ENCODE measurements at regions not wholly inside any gene's neighbourhood (a gene's known extent, or its start where the extent isn't known, plus 50 kb on each side); places are given as distances from the start of the nearest gene placed in this dataset.

DNA sequence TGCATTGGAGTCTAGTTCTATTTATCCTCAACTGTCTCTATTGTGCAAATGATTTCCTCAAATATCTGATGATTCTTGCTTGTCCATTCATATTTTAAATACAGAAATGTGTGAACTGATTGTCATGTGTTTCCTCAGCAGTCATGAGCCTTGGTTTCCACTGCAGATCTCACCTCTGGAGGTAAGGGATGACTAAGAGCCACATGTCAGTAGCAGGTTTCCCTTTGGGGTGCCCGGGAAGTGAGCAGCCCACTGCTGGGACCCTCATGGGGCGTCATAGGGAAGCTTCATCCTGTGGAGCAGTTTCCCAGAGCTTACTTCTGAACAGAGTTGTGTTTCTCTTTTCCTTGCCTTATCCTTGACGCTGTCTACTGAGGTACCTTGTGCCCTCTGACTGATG is 149.2 kb upstream of the TOPAZ1 start:
- no peak for DNase-seq (ENCODE audit: low read depth)

DNA sequence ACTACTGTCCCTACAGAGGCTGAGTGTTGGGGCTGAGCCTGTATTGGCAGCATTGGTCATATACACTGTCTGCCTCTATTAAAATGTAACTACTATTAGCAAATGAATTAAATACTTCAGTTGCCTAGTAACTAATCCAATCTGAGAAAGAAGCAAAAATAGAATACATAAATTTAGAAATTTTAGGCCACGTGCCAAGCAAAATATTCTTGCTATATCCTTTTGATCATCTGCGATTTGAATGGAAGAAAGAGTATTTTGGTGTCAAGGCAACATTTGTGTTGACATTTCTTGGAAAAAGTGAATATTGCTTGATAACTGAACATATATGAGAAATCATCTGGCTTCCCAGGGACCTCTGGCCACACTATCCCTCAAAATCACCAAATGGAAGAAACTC is 148.2 kb upstream of the TOPAZ1 start:
- DNase-seq (ENCODE audit: low read depth) = no peak

DNA sequence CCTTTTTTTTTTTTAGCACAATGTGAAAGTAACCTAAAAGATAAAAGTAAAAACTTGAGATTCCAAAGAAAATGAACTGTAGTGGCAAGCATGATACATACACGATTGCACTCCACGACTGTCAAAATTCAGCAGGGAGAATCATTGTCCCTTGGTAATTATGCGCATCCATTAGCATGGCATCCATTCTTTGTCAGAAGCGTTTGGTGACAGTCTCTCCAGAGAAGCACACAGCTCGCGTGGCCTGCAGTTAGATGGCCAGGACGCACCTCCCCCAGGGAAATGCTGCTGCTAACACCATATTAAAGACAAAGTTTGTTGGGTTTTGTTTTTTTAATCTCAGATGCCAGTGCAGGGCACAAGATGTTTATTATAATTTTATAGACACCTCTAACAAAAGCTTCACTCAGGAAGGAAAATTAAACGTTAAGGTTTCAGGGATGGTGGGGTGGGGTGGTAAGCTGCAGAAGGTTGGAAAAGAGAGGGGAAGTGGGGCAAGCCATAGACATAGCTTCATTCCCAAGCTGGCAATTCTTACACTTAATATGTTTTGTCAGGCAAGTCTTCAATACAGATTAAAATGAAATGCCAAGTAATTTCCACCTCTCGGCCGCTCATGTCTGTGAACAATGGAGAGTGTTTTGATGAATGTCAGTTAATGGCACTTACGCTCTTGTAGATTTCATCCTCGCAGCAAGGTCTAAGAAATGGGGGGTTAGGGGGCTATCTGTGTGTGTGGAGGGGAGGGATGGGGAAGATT is 142.8 kb upstream of the TOPAZ1 start:
- DNase-seq (ENCODE audit: low read depth) = no peak

- DNase-seq (ENCODE audit: low read depth) = no peak
Measured at GRCh38 chr3:44099566-44100297, 142.0 kb upstream of the TOPAZ1 start.

GRCh38 chr3:44100298-44100695 is 141.4 kb upstream of the TOPAZ1 start:
- DNase-seq (ENCODE audit: low read depth) = no peak

DNA sequence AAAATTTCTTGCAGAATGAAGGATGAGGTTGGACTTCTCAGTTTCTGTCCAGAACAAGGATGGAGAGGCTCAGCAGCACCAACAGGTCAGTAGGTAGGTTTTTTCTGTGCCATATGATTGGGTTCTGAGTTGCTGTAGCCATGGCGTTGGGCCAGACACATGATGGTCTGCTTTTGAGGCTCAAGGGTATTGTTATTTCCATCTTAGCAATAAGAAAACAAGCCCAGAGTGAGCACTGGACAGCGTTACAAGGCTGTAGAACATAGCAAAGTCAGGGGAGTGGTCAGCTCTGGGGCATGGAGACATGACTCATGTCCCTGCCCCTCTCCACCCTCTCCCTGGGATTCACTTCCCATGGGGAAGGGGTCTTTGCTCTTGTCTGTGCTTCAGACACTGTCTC is 137.6 kb upstream of the TOPAZ1 start:
- no peak for DNase-seq (ENCODE audit: low read depth)

- DNase-seq (ENCODE audit: low read depth) = no peak
Measured at GRCh38 chr3:44104668-44105321, 136.9 kb upstream of the TOPAZ1 start.

DNA sequence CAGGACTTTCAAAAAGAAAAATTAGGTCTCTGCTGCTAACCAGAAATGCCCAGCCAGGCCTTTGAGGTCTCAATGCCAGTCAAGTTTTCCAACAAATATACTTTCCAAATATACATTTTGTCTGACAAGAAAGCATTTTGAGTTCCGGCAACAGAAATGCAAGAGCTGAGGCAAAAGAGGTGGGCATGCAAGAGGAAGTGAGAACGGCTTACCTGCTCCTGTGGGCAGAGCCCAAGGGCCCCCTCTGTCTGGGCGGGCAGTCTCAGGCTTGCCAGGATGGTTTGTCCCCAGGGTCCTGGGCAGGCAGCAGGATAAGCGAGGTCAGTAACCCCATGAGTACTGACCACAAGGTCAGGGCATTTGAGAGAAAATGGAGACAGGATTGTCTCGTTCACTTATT is 136.1 kb upstream of the TOPAZ1 start:
- no peak for DNase-seq (ENCODE audit: low read depth)

GRCh38 chr3:44106756-44107155 is 134.9 kb upstream of the TOPAZ1 start:
- no peak for DNase-seq (ENCODE audit: low read depth)

DNA sequence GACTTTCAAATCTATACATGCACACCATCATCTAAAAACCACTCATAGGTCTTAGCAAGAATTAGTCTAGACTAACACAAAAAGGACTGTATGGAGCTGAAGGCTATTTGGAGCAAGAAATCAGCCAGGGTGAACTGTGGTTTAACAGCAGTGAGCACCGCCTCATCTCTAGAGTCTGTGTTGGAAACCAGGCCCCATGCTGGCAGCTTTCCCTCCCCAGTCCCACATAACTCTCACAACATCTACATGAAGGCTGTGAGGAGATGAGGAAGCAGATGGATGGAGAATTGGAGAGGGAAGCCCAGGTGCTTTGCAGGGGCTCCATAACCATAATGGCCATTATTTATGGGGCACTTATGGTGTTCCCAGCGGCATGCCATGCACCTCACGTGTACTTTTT is 133.2 kb upstream of the TOPAZ1 start:
- DNase-seq (ENCODE audit: low read depth) = no peak

GRCh38 chr3:44109771-44110361 is 131.8 kb upstream of the TOPAZ1 start:
- DNase-seq (ENCODE audit: low read depth) = no peak

DNA sequence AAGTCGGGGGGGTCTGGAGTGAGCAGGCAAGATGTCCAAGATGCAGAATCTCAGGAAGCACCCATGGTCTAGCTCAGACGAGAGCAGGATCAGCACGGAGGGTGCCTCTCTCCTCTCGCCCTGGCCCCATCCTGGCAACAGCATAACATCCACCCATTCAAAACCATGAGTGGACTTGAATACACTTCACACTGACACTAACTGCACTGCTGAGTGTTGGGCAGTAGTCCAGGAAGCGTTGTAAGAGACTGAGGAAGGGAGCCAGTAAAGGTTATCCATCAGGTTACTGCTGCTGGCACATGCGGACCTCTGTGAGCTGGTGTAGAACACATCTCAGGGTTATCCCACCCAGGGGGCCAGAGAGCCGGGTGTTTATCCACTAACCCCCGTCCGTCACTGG is 131.0 kb upstream of the TOPAZ1 start:
- no peak for DNase-seq (ENCODE audit: low read depth)

DNA sequence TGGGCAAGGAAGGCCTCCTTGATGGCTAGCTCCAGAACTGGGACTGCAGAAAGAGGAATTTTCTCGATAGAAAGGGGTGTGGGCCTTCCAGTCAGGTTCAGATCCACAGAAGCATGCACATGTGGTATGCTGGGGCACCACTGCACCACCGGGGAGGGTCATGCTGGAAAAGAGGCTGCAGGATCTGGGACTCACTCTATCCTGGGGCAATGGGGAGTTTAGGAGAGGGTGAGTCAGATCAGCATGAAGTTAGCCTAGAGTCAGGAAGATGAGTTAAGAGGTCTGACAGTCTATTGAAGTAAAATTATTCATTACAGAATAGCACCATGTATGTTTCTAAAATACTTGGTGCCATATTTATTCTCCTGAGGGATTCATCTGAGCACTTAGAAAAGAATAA is 130.2 kb upstream of the TOPAZ1 start:
- DNase-seq (ENCODE audit: low read depth) = no peak

DNA sequence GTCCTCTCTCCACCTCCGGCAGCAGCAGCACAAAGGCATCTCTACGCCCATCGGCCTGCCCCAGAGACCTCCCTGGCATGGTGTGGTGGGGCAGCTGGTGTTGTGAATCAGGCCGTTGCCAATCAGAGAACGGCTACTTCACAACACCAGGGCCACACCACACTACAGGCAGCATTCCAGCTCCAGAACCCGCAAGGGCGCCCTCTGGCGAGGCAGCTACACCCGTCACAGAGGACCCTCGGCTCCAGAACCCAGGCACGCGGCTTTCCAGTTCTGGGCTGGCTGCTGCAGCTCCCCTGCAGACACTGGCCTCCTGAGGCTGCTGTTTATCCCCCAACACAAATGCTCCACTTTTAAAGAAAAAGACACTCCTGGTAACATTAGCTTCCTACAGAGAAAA is 127.5 kb upstream of the TOPAZ1 start:
- no peak for DNase-seq (ENCODE audit: low read depth)

- DNase-seq (ENCODE audit: low read depth) = no peak
Measured at GRCh38 chr3:44117239-44117638, 124.4 kb upstream of the TOPAZ1 start.

DNA sequence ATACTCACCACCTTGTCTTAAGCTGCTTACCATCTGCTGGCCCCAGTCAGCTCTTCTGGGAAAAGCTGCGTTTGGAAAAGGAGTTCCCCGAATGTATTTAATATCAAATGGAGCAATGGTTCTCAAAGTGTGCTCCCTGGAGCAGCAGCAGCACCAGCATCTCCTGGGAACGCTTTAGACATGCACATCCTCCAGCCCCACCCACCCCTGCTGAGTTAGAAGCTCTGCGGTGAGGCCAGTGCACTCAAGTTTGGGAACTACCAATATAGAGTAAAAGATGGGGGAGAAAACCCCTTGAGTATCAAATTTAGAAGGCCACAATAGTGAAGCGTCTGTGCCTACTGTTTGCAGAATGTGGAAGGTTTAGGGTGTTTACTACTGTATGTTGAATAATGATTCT is 124.0 kb upstream of the TOPAZ1 start:
- no peak for DNase-seq (ENCODE audit: low read depth)

DNA sequence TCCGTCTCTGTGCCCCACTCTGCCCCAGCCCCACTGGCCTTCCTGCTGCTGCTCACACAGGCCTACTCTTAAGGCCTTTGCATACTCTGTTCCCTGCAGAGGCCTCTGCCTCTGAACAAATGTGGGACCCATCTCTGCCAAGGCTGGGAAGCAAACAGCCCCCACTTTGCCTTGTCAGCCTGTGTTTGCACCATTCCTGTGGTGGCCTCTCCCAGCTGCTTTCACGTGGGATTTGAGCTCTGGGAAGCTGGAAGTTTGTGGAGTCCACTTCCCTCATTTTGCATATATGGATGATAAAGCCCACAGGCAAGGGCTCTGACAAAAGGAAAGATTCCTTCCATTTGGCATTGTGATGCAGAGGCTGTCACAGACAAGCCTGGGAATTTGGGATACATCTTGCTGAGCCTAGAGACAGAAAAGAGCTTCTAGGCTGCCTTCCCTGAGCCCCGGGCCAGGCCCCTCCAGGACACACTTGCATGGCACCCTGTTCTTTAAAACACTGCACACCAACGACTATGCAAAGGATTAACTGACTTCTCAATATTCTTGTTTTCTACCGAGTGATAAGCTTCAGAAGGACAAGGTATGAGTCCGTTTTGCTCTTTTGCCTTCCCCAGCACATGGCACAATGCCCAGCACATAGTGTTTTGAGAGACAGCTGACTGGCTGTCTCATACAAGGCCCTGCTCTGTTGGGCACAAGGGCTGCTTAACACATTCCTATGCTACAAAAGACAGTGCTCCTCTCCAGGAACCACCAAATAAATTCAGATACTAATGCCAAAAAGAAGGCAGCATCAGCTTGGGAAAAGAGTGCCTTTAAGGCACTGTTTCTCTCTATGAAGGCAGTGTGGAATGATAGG is 120.7 kb upstream of the TOPAZ1 start:
- DNase-seq (ENCODE audit: low read depth) = no peak

GRCh38 chr3:44125246-44125645 is 116.4 kb upstream of the TOPAZ1 start:
- no peak for DNase-seq (ENCODE audit: low read depth)

GRCh38 chr3:44125882-44126281 is 115.8 kb upstream of the TOPAZ1 start:
- no peak for DNase-seq (ENCODE audit: low read depth)

DNA sequence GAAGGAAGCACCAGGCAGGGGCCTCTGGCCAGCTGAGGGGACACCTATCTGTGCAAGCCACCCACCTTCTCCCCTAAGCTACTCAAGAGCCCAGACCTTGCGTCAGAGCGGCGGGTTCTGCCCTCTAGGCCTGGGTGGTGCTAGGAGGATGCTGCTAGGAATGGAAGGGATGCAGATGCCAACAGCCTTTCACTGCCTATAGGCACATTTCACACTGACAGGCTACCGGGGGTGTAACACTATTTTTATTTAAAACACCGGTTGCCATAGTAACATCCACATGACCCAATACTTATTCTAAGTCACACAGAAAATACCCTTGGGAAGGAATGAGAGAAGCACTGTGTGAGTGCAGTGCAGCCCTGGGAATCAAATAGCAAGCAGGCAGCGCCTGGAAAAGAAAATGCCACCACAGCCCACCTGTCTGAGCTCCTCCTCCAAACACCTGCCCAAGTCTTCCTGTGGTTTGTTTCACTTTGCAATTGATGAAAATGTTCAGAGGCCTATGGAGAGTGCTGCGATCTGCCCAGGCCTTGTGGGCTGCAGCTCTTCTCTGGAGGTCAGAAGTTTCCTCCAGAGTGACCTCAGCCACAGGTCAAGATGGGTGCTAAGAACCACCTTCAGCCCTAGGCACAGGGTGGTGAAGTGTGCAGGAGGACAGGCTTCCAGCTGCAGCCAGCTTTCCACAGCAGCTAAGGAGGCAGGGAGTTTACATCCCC is 113.5 kb upstream of the TOPAZ1 start:
- DNase-seq (ENCODE audit: low read depth) = no peak

- no peak for DNase-seq (ENCODE audit: low read depth)
Measured at GRCh38 chr3:44130249-44130648, 111.4 kb upstream of the TOPAZ1 start.

All from fibroblast of the conjunctiva (primary cell).